T follicular helper cell (primary cell): ENCODE measurements at regions not wholly inside any gene's neighbourhood (a gene's known extent, or its start where the extent isn't known, plus 50 kb on each side); places are given as distances from the start of the nearest gene placed in this dataset.

ENCODE experiments used
- DNase-seq: peaks from one replicate; pipeline ENCODE4 v3.0.0-alpha.2; 2020; ENCODE audit warnings: low read depth

GRCh38 chr11:122319691-122320620, 203.9 kb upstream of the BLID start:
- DNase-seq: no peak

GRCh38 chr11:122319085-122319484, 203.1 kb upstream of the BLID start:
- DNase-seq: no peak

- no peak for DNase-seq
Observed at GRCh38 chr11:122317305-122317704, 201.3 kb upstream of the BLID start.

- DNase-seq: no peak
Observed at GRCh38 chr11:122313581-122313980, 197.6 kb upstream of the BLID start.

GRCh38 chr11:122311216-122311755, 195.3 kb upstream of the BLID start:
- DNase-seq: no peak

- no peak for DNase-seq
Observed at GRCh38 chr11:122310766-122311165, 194.8 kb upstream of the BLID start.

GRCh38 chr11:122309262-122309925, 193.4 kb upstream of the BLID start:
- DNase-seq: no peak

- DNase-seq: no peak
Observed at GRCh38 chr11:122308226-122308625, 192.2 kb upstream of the BLID start.

- no peak for DNase-seq
Observed at GRCh38 chr11:122307476-122308035, 191.5 kb upstream of the BLID start.

- no peak for DNase-seq
Observed at GRCh38 chr11:122306831-122307391, 190.9 kb upstream of the BLID start.

GRCh38 chr11:122305426-122306320, 189.7 kb upstream of the BLID start:
- no peak for DNase-seq

GRCh38 chr11:122304973-122305372, 189.0 kb upstream of the BLID start:
- no peak for DNase-seq

- no peak for DNase-seq
Observed at GRCh38 chr11:122304306-122304705, 188.3 kb upstream of the BLID start.

GRCh38 chr11:122294041-122294440, 178.0 kb upstream of the BLID start:
- DNase-seq: no peak

- DNase-seq: no peak
Observed at GRCh38 chr11:122293296-122294023, 177.4 kb upstream of the BLID start.

- no peak for DNase-seq
Observed at GRCh38 chr11:122287401-122287800, 171.4 kb upstream of the BLID start.

GRCh38 chr11:122285070-122285988, 169.3 kb upstream of the BLID start:
- DNase-seq: no peak

- no peak for DNase-seq
Observed at GRCh38 chr11:122280870-122281269, 164.9 kb upstream of the BLID start.

- no peak for DNase-seq
Observed at GRCh38 chr11:122279194-122279593, 163.2 kb upstream of the BLID start.
